H1 (cell line): ENCODE measurements at regions not wholly inside any gene's neighbourhood (a gene's known extent, or its start where the extent isn't known, plus 50 kb on each side); places are given as distances from the start of the nearest gene placed in this dataset.

Experiments used
- CTCF ChIA-PET: fragments of 300-600 bp; sonication (Branson Sonifier 250); formaldehyde crosslinking; loops from one replicate; lab custom pipeline; 2021; ENCODE audit not compliant: partially characterized antibody; lab: Charles Lee
- POLR2A ChIA-PET: fragments of 300-600 bp; sonication (Branson Sonifier 250); formaldehyde crosslinking; loops from one replicate; lab custom pipeline; 2021; ENCODE audit warnings: inconsistent platforms; ENCODE audit not compliant: partially characterized antibody; lab: Charles Lee
- DNase-seq, 2 experiments: peaks; one replicate each; pipeline versions ENCODE4 v3.0.0 to v3.0.0-alpha.2; 2010 to 2022; ENCODE audit warnings: low spot score in 2 of 2, low read depth in 1 of 2, mixed read lengths in 1 of 2
- FAIRE-seq: peaks from 2 replicates; lab custom pipeline; 2011; peaks lifted over from hg19 to GRCh38; lab: Jason Lieb, UNC
- H2AFZ ChIP-seq: 2 replicates; pipeline ENCODE4 v1.8.1; 2012; ENCODE audit warnings: low read length, inconsistent platforms
- H2AK5ac ChIP-seq: 2 replicates; pipeline ENCODE4 v1.6.1; 2013; ENCODE audit warnings: low read depth, low read length
- H2BK120ac ChIP-seq: replicated peaks from 2 replicates; pipeline ENCODE3; 2013; ENCODE audit warnings: low read depth, low read length, inconsistent platforms
- H2BK12ac ChIP-seq: 2 replicates; pipeline ENCODE4 v1.6.1; 2013; ENCODE audit warnings: low read depth, low read length
- H2BK15ac ChIP-seq: 2 replicates; pipeline ENCODE4 v1.6.1; 2013; ENCODE audit warnings: low read length
- H2BK20ac ChIP-seq: 2 replicates; pipeline ENCODE4 v1.6.1; 2013; ENCODE audit warnings: low read length
- H2BK5ac ChIP-seq: 2 replicates; pipeline ENCODE4 v1.6.1; 2013; ENCODE audit warnings: low read depth, low read length
- H3K14ac ChIP-seq: 2 replicates; pipeline ENCODE4 v1.6.1; 2013; ENCODE audit warnings: inconsistent platforms; ENCODE audit not compliant: insufficient read length
- H3K18ac ChIP-seq: 2 replicates; pipeline ENCODE4 v1.6.1; 2013; ENCODE audit warnings: low read length; ENCODE audit errors: extremely low read depth
- H3K23ac ChIP-seq: 2 replicates; pipeline ENCODE4 v1.6.1; 2013; ENCODE audit warnings: inconsistent platforms; ENCODE audit not compliant: insufficient read length
- H3K23me2 ChIP-seq: 2 replicates; pipeline ENCODE4 v1.6.1; 2013; ENCODE audit warnings: low read depth, low read length
- H3K27ac ChIP-seq: 2 replicates; pipeline ENCODE4 v1.6.1; 2011; ENCODE audit warnings: low read depth, low read length, inconsistent platforms
- H3K27me3 ChIP-seq, 4 experiments: replicated peaks in 1 of 4; 1 replicate in 1 of 4; 2 replicates in 3 of 4; pipeline versions ENCODE4 v1.6.1 to v1.8.1; 2011 to 2013; ENCODE audit warnings: low read length in 3 of 4, mild to moderate bottlenecking in 3 of 4, inconsistent platforms in 2 of 4, mixed read lengths in 2 of 4, moderate library complexity in 1 of 4; ENCODE audit not compliant: control insufficient read depth in 3 of 4, insufficient read depth in 3 of 4; ENCODE audit errors: extremely low read depth in 1 of 4
- H3K36me3 ChIP-seq, 4 experiments: 2 replicates each; pipeline versions ENCODE4 v1.6.1 to v1.8.1; 2011 to 2013; ENCODE audit warnings: mild to moderate bottlenecking in 4 of 4, low read length in 3 of 4, moderate library complexity in 2 of 4, control low read depth in 1 of 4, inconsistent platforms in 1 of 4; ENCODE audit not compliant: insufficient read depth in 4 of 4, control insufficient read depth in 2 of 4
- H3K4ac ChIP-seq: replicated peaks from 2 replicates; pipeline ENCODE3; 2013; ENCODE audit warnings: low read length, low read depth, mixed read lengths, inconsistent platforms; ENCODE audit not compliant: insufficient read length
- H3K4me1 ChIP-seq, 4 experiments: replicated peaks in 1 of 4; 1 replicate in 1 of 4; 2 replicates in 3 of 4; pipeline versions ENCODE4 v1.6.1 to v1.8.1; 2011 to 2013; ENCODE audit warnings: low read length in 3 of 4, inconsistent platforms in 2 of 4, mixed read lengths in 1 of 4; ENCODE audit not compliant: insufficient read depth in 4 of 4, control insufficient read depth in 3 of 4
- H3K4me2 ChIP-seq, 2 experiments: 2 replicates each; pipeline versions ENCODE4 v1.6.1 to v1.8.1; 2011 to 2013; ENCODE audit warnings: low read depth in 2 of 2, low read length in 2 of 2, control low read depth in 1 of 2, inconsistent platforms in 1 of 2, mild to moderate bottlenecking in 1 of 2; ENCODE audit not compliant: insufficient read depth in 1 of 2
- H3K4me3 ChIP-seq, 4 experiments: fragments of 200-600, 300-600 bp in 1 of 4; sonication (generic), shearing (Covaris generic), sonication (Bioruptor Twin) in 1 of 4; 2 replicates each; pipeline versions ENCODE4 v1.5.1 to v1.8.1; 2011 to 2016; ENCODE audit warnings: low read length in 4 of 4, low read depth in 3 of 4, control low read depth in 2 of 4, inconsistent platforms in 2 of 4, mild to moderate bottlenecking in 2 of 4, mixed read lengths in 1 of 4, moderate library complexity in 1 of 4; ENCODE audit not compliant: insufficient read depth in 2 of 4; ENCODE audit errors: extremely low read depth in 1 of 4
- H3K56ac ChIP-seq: replicated peaks from 2 replicates; pipeline ENCODE3; 2013; ENCODE audit warnings: low read depth, mild to moderate bottlenecking, mixed read lengths, low read length, inconsistent platforms; ENCODE audit not compliant: insufficient read length
- H3K79me1 ChIP-seq: 2 replicates; pipeline ENCODE4 v1.6.1; 2013; ENCODE audit warnings: low read depth, low read length, control low read depth
- H3K79me2 ChIP-seq, 2 experiments: 2 replicates each; pipeline versions ENCODE4 v1.6.1 to v1.8.1; 2012 to 2013; ENCODE audit warnings: low read length in 2 of 2, mild to moderate bottlenecking in 2 of 2, inconsistent platforms in 1 of 2; ENCODE audit not compliant: insufficient read depth in 2 of 2, control insufficient read depth in 1 of 2
- H3K9ac ChIP-seq, 4 experiments: replicated peaks in 1 of 4; 1 replicate in 1 of 4; 2 replicates in 3 of 4; pipeline versions ENCODE4 v1.6.1 to v1.8.1; 2011 to 2013; ENCODE audit warnings: low read depth in 3 of 4, low read length in 3 of 4, control low read depth in 2 of 4, mild to moderate bottlenecking in 2 of 4, moderate library complexity in 2 of 4, inconsistent platforms in 1 of 4; ENCODE audit errors: extremely low read depth in 1 of 4
- H3K9me3 ChIP-seq, 2 experiments: 2 replicates each; pipeline versions ENCODE4 v1.6.1 to v1.8.1; 2012 to 2013; ENCODE audit warnings: mild to moderate bottlenecking in 2 of 2, moderate library complexity in 2 of 2, control low read depth in 1 of 2, inconsistent platforms in 1 of 2, low read depth in 1 of 2, low read length in 1 of 2, mixed read lengths in 1 of 2; ENCODE audit not compliant: insufficient read depth in 2 of 2
- H4K20me1 ChIP-seq, 2 experiments: replicated peaks in 1 of 2; 2 replicates each; pipeline versions ENCODE3 to v1.8.1; 2011 to 2013; ENCODE audit warnings: inconsistent platforms in 2 of 2, low read length in 2 of 2, mild to moderate bottlenecking in 1 of 2; ENCODE audit not compliant: insufficient read depth in 2 of 2, control insufficient read depth in 1 of 2
- H4K5ac ChIP-seq: 2 replicates; pipeline ENCODE4 v1.6.1; 2013; ENCODE audit warnings: low read length, low read depth, mixed read lengths, inconsistent platforms; ENCODE audit not compliant: insufficient read length
- H4K8ac ChIP-seq: 2 replicates; pipeline ENCODE4 v1.8.0; 2013; ENCODE audit warnings: mild to moderate bottlenecking, moderate library complexity, low read length, inconsistent platforms; ENCODE audit not compliant: insufficient read depth; ENCODE audit errors: extremely low read depth
- H4K91ac ChIP-seq: replicated peaks from 2 replicates; pipeline ENCODE3; 2013; ENCODE audit warnings: low read length, mixed read lengths, inconsistent platforms; ENCODE audit not compliant: insufficient read length
- ATF3 ChIP-seq: IDR thresholded peaks from 2 replicates; pipeline ENCODE4 v1.6.1; 2011; ENCODE audit warnings: low read depth, mild to moderate bottlenecking, low read length; ENCODE audit not compliant: insufficient read depth
- EP300 ChIP-seq, 2 experiments: IDR thresholded peaks; 1 replicate in 1 of 2; 2 replicates in 1 of 2; pipeline ENCODE4 v1.6.1; 2011 to 2012; ENCODE audit warnings: low read depth in 2 of 2, low read length in 2 of 2, mild to moderate bottlenecking in 2 of 2, borderline replicate concordance in 1 of 2, inconsistent platforms in 1 of 2, moderate library complexity in 1 of 2
- HDAC2 ChIP-seq, 2 experiments: fragments of 300-600 bp in 1 of 2; sonication (generic) in 1 of 2; IDR thresholded peaks; 2 replicates each; pipeline ENCODE4 v1.6.1; 2011 to 2012; ENCODE audit warnings: low read depth in 2 of 2, low read length in 2 of 2, mild to moderate bottlenecking in 2 of 2, moderate library complexity in 2 of 2, borderline replicate concordance in 1 of 2, inconsistent platforms in 1 of 2
- KDM4A ChIP-seq: IDR thresholded peaks from one replicate; pipeline ENCODE4 v1.7.1; 2012; ENCODE audit warnings: low read depth, mild to moderate bottlenecking, moderate library complexity, low read length, inconsistent platforms; ENCODE audit not compliant: severe bottlenecking
- NRF1 ChIP-seq: IDR thresholded peaks from 2 replicates; pipeline ENCODE4 v1.6.1; 2011; ENCODE audit warnings: mild to moderate bottlenecking, low read depth, low read length, improper control_type of control experiment
- POU5F1 ChIP-seq: IDR thresholded peaks from 2 replicates; pipeline ENCODE4 v1.6.1; 2011; ENCODE audit warnings: low read depth, mild to moderate bottlenecking, low read length, moderate library complexity
- RNF2 ChIP-seq: fragments of 200-900, 300-1000 bp; sonication (generic); IDR thresholded peaks from 2 replicates; pipeline ENCODE4 v1.7.1; 2016; ENCODE audit warnings: borderline replicate concordance, low read depth, mild to moderate bottlenecking, antibody characterized with exemption, low read length; ENCODE audit not compliant: poor library complexity, severe bottlenecking; ENCODE audit errors: missing control alignments
- SIX5 ChIP-seq: IDR thresholded peaks from 2 replicates; pipeline ENCODE4 v1.6.1; 2011; ENCODE audit warnings: mild to moderate bottlenecking, low read depth, low read length
- SP2 ChIP-seq: IDR thresholded peaks from 2 replicates; pipeline ENCODE4 v1.6.1; 2012; ENCODE audit warnings: mild to moderate bottlenecking, low read length, inconsistent platforms
- WGBS, 2 experiments: shearing (Covaris generic) in 1 of 2; methylation state at CpG; one replicate each; pipeline versions ENCODE4 v1.1.6 to v1.1.7; 2013 to 2015; ENCODE audit warnings: low lambda C conversion rate in 2 of 2, mixed read lengths in 2 of 2, inconsistent platforms in 1 of 2, low coverage in 1 of 2, missing lambda C conversion rate in 1 of 2; ENCODE audit not compliant: insufficient replicate concordance in 2 of 2, insufficient coverage in 1 of 2, insufficient read length in 1 of 2; ENCODE audit errors: extremely low coverage in 1 of 2, missing lambda C conversion rate in 1 of 2; 5-methylcytosine and 5-hydroxymethylcytosine counted together

- DNase-seq (no peak), FAIRE-seq (no peak)
- H3K79me1 ChIP-seq = no peaks in the 10 kb centered on the region
- H3K4me3 ChIP-seq = no peak overlapping the region
- no peak overlapping the region for H3K9ac ChIP-seq
- no peak overlapping the region for H2BK120ac ChIP-seq
- no peak overlapping the region for H3K4me2 ChIP-seq
- no peak overlapping the region for H4K91ac ChIP-seq
- no peak overlapping the region for H3K27ac ChIP-seq
- H3K9me3 ChIP-seq = no peaks in the 10 kb centered on the region
- no peak overlapping the region for H2BK5ac ChIP-seq
- H2BK20ac ChIP-seq = no peak overlapping the region
- H4K5ac ChIP-seq = no peak overlapping the region
- no peak overlapping the region for H3K18ac ChIP-seq
- H4K20me1 ChIP-seq = no peaks in the 10 kb centered on the region
- no peaks in the 10 kb centered on the region for H3K27me3 ChIP-seq
- ChIA-PET POLR2A (no interaction called here), CTCF (interaction anchor here (1.2 to 1.9 kb wide), 2 partner anchors 10 to 165 kb away, joined by 4 to 7 read pairs; no protein-coding TSS in a partner anchor)
- no peak overlapping the region for H3K14ac ChIP-seq
- no peak for TF ChIP-seq POU5F1
- TF ChIP-seq ATF3 = no peak
- no peak for TF ChIP-seq SP2
- TF ChIP-seq KDM4A = no peak
- TF ChIP-seq NRF1 = no peak
- no peak for TF ChIP-seq RNF2
- no peak for TF ChIP-seq HDAC2 (IDR thresholded peaks at IDR 0.05; ENCODE audit: borderline replicate concordance in 1 of 2, low read depth in 2 of 2, low read length in 2 of 2)
- no peak for TF ChIP-seq SIX5
- no peak for TF ChIP-seq EP300 (IDR thresholded peaks at IDR 0.05; ENCODE audit: borderline replicate concordance in 1 of 2, low read depth in 2 of 2, low read length in 2 of 2)
- no peak overlapping the region for H2AK5ac ChIP-seq
- no peaks in the 10 kb centered on the region for H3K23me2 ChIP-seq
- H2AFZ ChIP-seq = peak overlapping the region; percentile 7; the same call in 1 of the 2 replicates
- no peak overlapping the region for H2BK12ac ChIP-seq
- no peak overlapping the region for H2BK15ac ChIP-seq
- no peak overlapping the region for H3K23ac ChIP-seq
- H3K36me3 ChIP-seq = no peaks in the 10 kb centered on the region
- no peak overlapping the region for H3K56ac ChIP-seq
- no peaks in the 10 kb centered on the region; a peak in 1 of 7 replicates for H3K4me1 ChIP-seq
- H4K8ac ChIP-seq = no peak overlapping the region; the same call in 1 of the 2 replicates
- H3K79me2 ChIP-seq = no peaks in the 10 kb centered on the region
- 95% methylated on average over 2 of the region's 2 CpGs; no CpG with 5 or more reads in 1 of the 2 experiments for WGBS, 2 experiments
- no peak overlapping the region for H3K4ac ChIP-seq
These were observed 223.7 kb upstream of the BCHE start for GRCh38 chr3:166060789-166061479.
